K562 (cell line): ENCODE measurements at regions not wholly inside any gene's neighbourhood (a gene's known extent, or its start where the extent isn't known, plus 50 kb on each side); places are given as distances from the start of the nearest gene placed in this dataset.

Experiments used
- ATAC-seq: fragments of 200-7000 bp; cut with Tn5 transposase; 3 replicates; pipeline ENCODE4 v1.9.1; 2020; ENCODE audit warnings: moderate library complexity
- BruUV-seq: library from RNA; stranded (reverse); fragments of 400-500 nt; replicated peaks from 2 replicates; lab custom pipeline; 2021; lab: Mats Ljungman, UMichigan
- CTCF ChIA-PET: fragments of 300-600 bp; formaldehyde crosslinking; extraction: SDS; loops from one replicate; lab custom pipeline; 2021; ENCODE audit warnings: low intra/inter-chr PET ratio; lab: Yijun Ruan, JAX
- POLR2A ChIA-PET: fragments of 300-600, 350-650 bp; sonication (Branson Sonifier 250); formaldehyde crosslinking; extraction: SDS; loops from one replicate; lab custom pipeline; 2021; ENCODE audit warnings: antibody characterized with exemption, inconsistent platforms; lab: Yijun Ruan, JAX
- DNase-seq, 4 experiments: peaks; one replicate each; pipeline versions ENCODE4 v3.0.0 to v3.0.0-alpha.2; 2011 to 2018; ENCODE audit warnings: low spot score in 3 of 4, mixed read lengths in 3 of 4; ENCODE audit errors: extremely low read depth in 1 of 4
- FAIRE-seq: peaks from 2 replicates; lab custom pipeline; 2011; peaks lifted over from hg19 to GRCh38; lab: Jason Lieb, UNC
- H2AFZ ChIP-seq: 2 replicates; pipeline ENCODE4 v1.6.0; 2011; ENCODE audit warnings: low read depth, low read length, control low read depth, inconsistent platforms
- H3K27ac ChIP-seq: fragments of 200-600 bp; 3 replicates; pipeline ENCODE4 v1.8.0; 2011; ENCODE audit warnings: low read depth, mild to moderate bottlenecking, control low read depth, inconsistent platforms, low read length, moderate library complexity, mixed read lengths; ENCODE audit errors: extremely low read depth
- H3K27me3 ChIP-seq, 2 experiments: fragments of 300-600 bp in 1 of 2; 2 replicates in 1 of 2; 3 replicates in 1 of 2; pipeline versions ENCODE4 v1.6.0 to v1.8.0; 2011; ENCODE audit warnings: inconsistent platforms in 2 of 2, low read length in 2 of 2, mild to moderate bottlenecking in 1 of 2, mixed read lengths in 1 of 2, moderate library complexity in 1 of 2; ENCODE audit not compliant: control insufficient read depth in 2 of 2, insufficient read depth in 2 of 2
- H3K36me3 ChIP-seq: fragments of 300-600 bp; 3 replicates; pipeline ENCODE4 v1.8.0; 2011; ENCODE audit warnings: mild to moderate bottlenecking, low read length, inconsistent platforms; ENCODE audit not compliant: control insufficient read depth, insufficient read depth
- H3K4me1 ChIP-seq, 2 experiments: fragments of 200-600 bp in 1 of 2; replicated peaks in 1 of 2; 2 replicates in 1 of 2; 3 replicates in 1 of 2; pipeline versions ENCODE4 v1.5.1 to v1.8.0; 2011; ENCODE audit warnings: inconsistent platforms in 2 of 2, low read length in 2 of 2, mild to moderate bottlenecking in 1 of 2, mixed read lengths in 1 of 2, moderate library complexity in 1 of 2; ENCODE audit not compliant: control insufficient read depth in 2 of 2, insufficient read depth in 2 of 2
- H3K4me2 ChIP-seq: 2 replicates; pipeline ENCODE4 v1.6.1; 2011; ENCODE audit warnings: low read length, control low read depth, inconsistent platforms, mixed read lengths; ENCODE audit not compliant: insufficient read depth
- H3K4me3 ChIP-seq: fragments of 200-600 bp; sonication (generic), shearing (Covaris generic); 2 replicates; pipeline ENCODE4 v1.5.1; 2016; ENCODE audit warnings: control low read depth, inconsistent platforms
- H3K79me2 ChIP-seq: fragments of 200-600 bp; 3 replicates; pipeline ENCODE4 v1.8.0; 2011; ENCODE audit warnings: low read length, inconsistent platforms; ENCODE audit not compliant: control insufficient read depth, insufficient read depth
- H3K9ac ChIP-seq, 2 experiments: 2 replicates each; pipeline versions ENCODE4 v1.6.0 to v1.6.1; 2011; ENCODE audit warnings: low read depth in 2 of 2, low read length in 2 of 2, control low read depth in 1 of 2, inconsistent platforms in 1 of 2, mild to moderate bottlenecking in 1 of 2, mixed read lengths in 1 of 2; ENCODE audit not compliant: insufficient read depth in 1 of 2
- H3K9me1 ChIP-seq: one replicate; pipeline ENCODE4 v1.6.0; 2011; ENCODE audit warnings: inconsistent platforms, mild to moderate bottlenecking, low read length, moderate library complexity; ENCODE audit not compliant: control insufficient read depth, insufficient read depth
- H3K9me3 ChIP-seq: replicated peaks from 2 replicates; pipeline ENCODE4 v1.5.1; 2011; ENCODE audit warnings: low read depth, low read length, inconsistent platforms; ENCODE audit not compliant: control insufficient read depth, insufficient read depth
- H4K20me1 ChIP-seq: replicated peaks from 2 replicates; pipeline ENCODE4 v1.6.1; 2011; ENCODE audit warnings: low read length, inconsistent platforms, mixed read lengths; ENCODE audit not compliant: control insufficient read depth, insufficient read depth
- COPS2 ChIP-seq: fragments of 450-650 bp; conservative IDR thresholded peaks from 2 replicates; pipeline ENCODE4 v1.6.1; 2016; ENCODE audit warnings: mild to moderate bottlenecking, moderate library complexity
- FOXM1 ChIP-seq, 2 experiments: fragments of 450-650 bp in 1 of 2; sonication (generic) in 1 of 2; formaldehyde crosslinking in 1 of 2; IDR thresholded peaks; 2 replicates each; pipeline versions ENCODE4 v1.6.1 to v1.9.0; 2017 to 2022; ENCODE audit warnings: low read depth in 2 of 2, mild to moderate bottlenecking in 2 of 2, missing genetic modification reagents in 1 of 2, moderate library complexity in 1 of 2
- HSF4 ChIP-seq: fragments of 250-450 bp; sonication (Bioruptor Pico); IDR thresholded peaks from 2 replicates; pipeline ENCODE4 v2.1.2; 2022; ENCODE audit warnings: mild to moderate bottlenecking, moderate library complexity, borderline replicate concordance
- JUN ChIP-seq, 2 experiments: sonication (generic) in 1 of 2; formaldehyde crosslinking in 1 of 2; IDR thresholded peaks; 2 replicates each; pipeline versions ENCODE4 v1.6.1 to v1.8.0; 2012 to 2022; ENCODE audit warnings: borderline replicate concordance in 2 of 2, mild to moderate bottlenecking in 2 of 2, improper control_type of control experiment in 1 of 2, low read depth in 1 of 2, low read length in 1 of 2, missing genetic modification reagents in 1 of 2
- KHSRP ChIP-seq: fragments of 450-650 bp; IDR thresholded peaks from 2 replicates; pipeline ENCODE4 v1.6.1; 2017
- MAZ ChIP-seq, 2 experiments: fragments of 450-650 bp in 1 of 2; sonication (generic) in 1 of 2; formaldehyde crosslinking; IDR thresholded peaks in 1 of 2; conservative IDR thresholded peaks in 1 of 2; 2 replicates each; pipeline versions ENCODE4 v1.4.0 to v1.5.0; 2020; ENCODE audit warnings: mild to moderate bottlenecking in 1 of 2, missing genetic modification reagents in 1 of 2
- MYC ChIP-seq, 2 experiments: fragments of 250-450 bp in 1 of 2; sonication (Bioruptor Pico) in 1 of 2; IDR thresholded peaks; 2 replicates each; pipeline versions ENCODE4 v1.5.1 to v1.6.1; 2012 to 2021; ENCODE audit warnings: low read depth in 2 of 2, borderline replicate concordance in 1 of 2, improper control_type of control experiment in 1 of 2, low read length in 1 of 2, mild to moderate bottlenecking in 1 of 2, moderate library complexity in 1 of 2
- PCBP1 ChIP-seq: fragments of 200-400 bp; formaldehyde crosslinking; IDR thresholded peaks from 2 replicates; pipeline ENCODE4 v1.6.1; 2018; ENCODE audit warnings: mild to moderate bottlenecking, low read depth, low read length; ENCODE audit not compliant: poor library complexity, severe bottlenecking
- PHF21A ChIP-seq: fragments of 450-650 bp; IDR thresholded peaks from 2 replicates; pipeline ENCODE4 v1.6.1; 2017; ENCODE audit warnings: low read depth, borderline replicate concordance
- SMARCC2 ChIP-seq: fragments of 450-650 bp; IDR thresholded peaks from 2 replicates; pipeline ENCODE4 v1.6.1; 2017; ENCODE audit warnings: antibody characterized with exemption, moderate library complexity, mild to moderate bottlenecking, low read depth
- SP2 ChIP-seq: IDR thresholded peaks from 2 replicates; pipeline ENCODE4 v1.6.1; 2011; ENCODE audit warnings: mild to moderate bottlenecking, low read depth, low read length, moderate library complexity; ENCODE audit not compliant: poor library complexity, severe bottlenecking; ENCODE audit errors: extremely low read depth
- WHSC1 ChIP-seq: IDR thresholded peaks from one replicate; pipeline ENCODE4 v1.6.1; 2012; ENCODE audit warnings: low read length, control low read depth, inconsistent platforms
- YBX1 ChIP-seq: fragments of 450-650 bp; IDR thresholded peaks from 2 replicates; pipeline ENCODE4 v1.7.1; 2016; ENCODE audit warnings: mild to moderate bottlenecking
- ZBED1 ChIP-seq: IDR thresholded peaks from 2 replicates; pipeline ENCODE4 v1.6.1; 2014
- ZEB2 ChIP-seq: fragments of 450-650 bp; IDR thresholded peaks from 2 replicates; pipeline ENCODE4 v1.6.1; 2016
- ZNF165 ChIP-seq: fragments of 250-450 bp; sonication (Bioruptor Pico); IDR thresholded peaks from 2 replicates; pipeline ENCODE4 v1.4.0; 2020; ENCODE audit warnings: borderline replicate concordance
- WGBS: fragments of 100-300 bp; shearing (Covaris generic); methylation state at CpG from one replicate; pipeline ENCODE4 v1.1.6; 2016; ENCODE audit warnings: low coverage, mixed read lengths; ENCODE audit not compliant: insufficient coverage; ENCODE audit errors: missing lambda C conversion rate; 5-methylcytosine and 5-hydroxymethylcytosine counted together
- in situ Hi-C: fragments of 300-500 bp; cut with MboI; formaldehyde crosslinking; loops from 4 replicates; pipeline ENCODE4 v1.15.0; 2018; ENCODE audit warnings: inconsistent platforms, mixed read lengths
- intact Hi-C: fragments of 100-400 bp; cut with micrococcal nuclease; formaldehyde crosslinking; loops from 2 replicates; pipeline ENCODE4 v1.14.2; 2022
- TF ChIP-seq, protein P1 (sequence below), 2 experiments: fragments of 450-650 bp; conservative IDR thresholded peaks; 2 replicates each; pipeline ENCODE4 v1.6.1; 2017; ENCODE audit warnings: mild to moderate bottlenecking in 2 of 2, moderate library complexity in 2 of 2
- TF ChIP-seq, protein P2 (sequence below): fragments of 450-650 bp; formaldehyde crosslinking; IDR thresholded peaks from 2 replicates; pipeline ENCODE4 v1.4.0; 2022; ENCODE audit warnings: mild to moderate bottlenecking, moderate library complexity

DNA sequence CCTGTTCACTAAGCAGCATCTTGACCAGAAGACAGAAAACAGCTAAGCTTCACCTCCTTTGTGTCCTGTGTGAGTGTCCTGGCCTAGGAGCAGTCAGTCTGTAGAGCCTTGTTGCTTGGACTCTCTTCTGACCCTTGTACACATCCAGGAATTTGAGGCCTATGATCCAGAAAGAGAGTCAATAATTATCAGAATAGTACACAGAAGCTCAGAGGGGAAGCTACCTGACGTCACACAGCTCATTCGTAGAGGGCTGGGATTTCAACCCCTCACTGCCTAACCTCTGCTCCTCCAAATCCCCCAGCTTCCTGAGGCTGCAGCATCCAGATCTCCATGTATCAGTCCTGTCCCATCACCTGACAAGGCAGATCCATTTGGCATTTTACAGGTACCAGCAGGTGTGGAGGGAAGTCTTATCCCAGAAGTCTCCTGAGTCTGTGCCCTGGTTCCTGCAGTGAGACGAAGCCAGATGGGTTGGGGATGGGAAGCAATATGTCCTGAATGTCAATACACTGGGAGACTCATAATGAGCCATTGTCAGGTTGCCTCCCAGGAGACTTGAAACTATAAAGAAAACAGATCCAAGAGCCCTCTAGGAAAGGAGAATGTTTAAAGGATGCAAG lies 203.1 kb downstream of the MINAR1 start (continued):
- no peak for TF ChIP-seq ZNF165 (CRISPR knock-in tag)
- no peak for TF ChIP-seq SMARCC2
- TF ChIP-seq ZBED1: no peak

DNA sequence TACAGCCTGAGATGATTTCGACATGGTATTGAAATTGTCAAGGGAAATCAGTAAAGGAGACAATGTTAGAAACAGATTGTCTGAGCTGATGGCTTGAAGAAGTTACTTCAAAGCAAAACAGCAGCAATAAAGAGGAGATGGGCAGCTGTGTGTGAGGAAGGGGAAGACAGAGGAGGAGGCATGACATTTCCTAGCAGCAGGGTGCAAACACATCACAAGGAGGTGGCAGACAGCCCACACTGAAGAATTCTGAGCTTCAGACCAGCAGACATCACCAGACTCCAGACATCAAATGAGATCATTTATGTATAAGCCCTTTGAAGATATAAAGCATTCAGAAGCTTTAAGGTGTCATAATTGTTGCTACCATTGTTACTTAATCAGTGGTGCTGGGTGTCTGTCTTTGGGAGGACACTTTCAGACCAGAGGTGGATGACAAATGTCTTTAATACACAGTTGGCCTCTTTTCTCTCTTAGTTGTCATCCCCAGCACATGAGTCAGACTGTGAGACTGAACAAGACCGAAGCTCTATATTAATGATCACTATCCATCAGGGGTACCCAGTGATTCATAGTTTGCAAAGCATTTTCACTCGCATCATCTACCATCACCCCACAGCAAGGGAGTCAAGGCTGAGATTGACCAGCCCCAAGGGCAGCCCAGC lies 203.9 kb downstream of the MINAR1 start:
- CTCF ChIA-PET: no interaction called here
- in situ Hi-C loops: no loop called here
- 0% methylated on average over 3 of the region's 3 CpGs for WGBS
- no peak for TF ChIP-seq MYC (IDR thresholded peaks at IDR 0.05; ENCODE audit: low read depth, low read length)
- no peak for TF ChIP-seq MYC (CRISPR knock-in tag; IDR thresholded peaks at IDR 0.05; ENCODE audit: borderline replicate concordance, low read depth)
- no peak for TF ChIP-seq SP2
- TF ChIP-seq JUN (IDR thresholded peaks at IDR 0.05; ENCODE audit: borderline replicate concordance, low read depth, low read length): no peak
- TF ChIP-seq JUN (CRISPR knock-in tag; IDR thresholded peaks at IDR 0.05; ENCODE audit: borderline replicate concordance): no peak
- TF ChIP-seq YBX1: no peak
- TF ChIP-seq MAZ (CRISPR knock-in tag; conservative IDR thresholded peaks at IDR 0.05 in 1 of 2, IDR thresholded peaks at IDR 0.05 in 1 of 2): no peak
- TF ChIP-seq FOXM1 (IDR thresholded peaks at IDR 0.05; ENCODE audit: low read depth): no peak
- no peak for TF ChIP-seq FOXM1 (CRISPR knock-in tag; IDR thresholded peaks at IDR 0.05; ENCODE audit: low read depth)
- no peak for TF ChIP-seq WHSC1
- TF ChIP-seq, protein P1, sequence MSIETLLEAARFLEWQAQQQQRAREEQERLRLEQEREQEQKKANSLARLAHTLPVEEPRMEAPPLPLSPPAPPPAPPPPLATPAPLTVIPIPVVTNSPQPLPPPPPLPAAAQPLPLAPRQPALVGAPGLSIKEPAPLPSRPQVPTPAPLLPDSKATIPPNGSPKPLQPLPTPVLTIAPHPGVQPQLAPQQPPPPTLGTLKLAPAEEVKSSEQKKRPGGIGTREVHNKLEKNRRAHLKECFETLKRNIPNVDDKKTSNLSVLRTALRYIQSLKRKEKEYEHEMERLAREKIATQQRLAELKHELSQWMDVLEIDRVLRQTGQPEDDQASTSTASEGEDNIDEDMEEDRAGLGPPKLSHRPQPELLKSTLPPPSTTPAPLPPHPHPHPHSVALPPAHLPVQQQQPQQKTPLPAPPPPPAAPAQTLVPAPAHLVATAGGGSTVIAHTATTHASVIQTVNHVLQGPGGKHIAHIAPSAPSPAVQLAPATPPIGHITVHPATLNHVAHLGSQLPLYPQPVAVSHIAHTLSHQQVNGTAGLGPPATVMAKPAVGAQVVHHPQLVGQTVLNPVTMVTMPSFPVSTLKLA (conservative IDR thresholded peaks at IDR 0.05): no peak
- no peak for TF ChIP-seq PHF21A
- TF ChIP-seq PCBP1: no peak
- TF ChIP-seq, protein P2, sequence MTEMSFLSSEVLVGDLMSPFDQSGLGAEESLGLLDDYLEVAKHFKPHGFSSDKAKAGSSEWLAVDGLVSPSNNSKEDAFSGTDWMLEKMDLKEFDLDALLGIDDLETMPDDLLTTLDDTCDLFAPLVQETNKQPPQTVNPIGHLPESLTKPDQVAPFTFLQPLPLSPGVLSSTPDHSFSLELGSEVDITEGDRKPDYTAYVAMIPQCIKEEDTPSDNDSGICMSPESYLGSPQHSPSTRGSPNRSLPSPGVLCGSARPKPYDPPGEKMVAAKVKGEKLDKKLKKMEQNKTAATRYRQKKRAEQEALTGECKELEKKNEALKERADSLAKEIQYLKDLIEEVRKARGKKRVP (CRISPR knock-in tag): no peak
- no peak for TF ChIP-seq COPS2
- TF ChIP-seq ZEB2: no peak
- no peak for TF ChIP-seq HSF4 (CRISPR knock-in tag)
- no peak for TF ChIP-seq KHSRP

More for the DNA sequence above, 203.9 kb downstream of the MINAR1 start:
- no peak overlapping the region for H2AFZ ChIP-seq
- no TSS peak for BruUV-seq
- no peaks in the 10 kb centered on the region for H3K9me3 ChIP-seq
- intact Hi-C loops: no loop called here
- no peaks in the 10 kb centered on the region for H4K20me1 ChIP-seq
- no peak overlapping the region for H3K4me3 ChIP-seq
- no peak overlapping the region for H3K27ac ChIP-seq
- no peak for FAIRE-seq
- H3K36me3 ChIP-seq: no peaks in the 10 kb centered on the region
- no peaks in the 10 kb centered on the region for H3K4me1 ChIP-seq
- no peaks in the 10 kb centered on the region for H3K79me2 ChIP-seq
- POLR2A ChIA-PET: interaction anchor here (0.9 kb wide), 1 partner anchor 10 kb away, joined by 3 read pairs; no protein-coding TSS in a partner anchor
- DNase-seq: no peak
- no peak overlapping the region for H3K4me2 ChIP-seq
- H3K9ac ChIP-seq: no peak overlapping the region
- H3K27me3 ChIP-seq: peaks cover 4% of the 10 kb centered on the region in 2 experiments; a peak in 3 of 5 replicates
- no peaks in the 10 kb centered on the region for H3K9me1 ChIP-seq
- no peak for ATAC-seq
